CD4-positive, alpha-beta T cell treated with Interleukin-17A for 1 hour (primary cell): ENCODE measurements at regions not wholly inside any gene's neighbourhood (a gene's known extent, or its start where the extent isn't known, plus 50 kb on each side); places are given as distances from the start of the nearest gene placed in this dataset.

Experiments used
- DNase-seq: peaks from one replicate; pipeline ENCODE4 v3.0.0-alpha.2; 2020

DNA sequence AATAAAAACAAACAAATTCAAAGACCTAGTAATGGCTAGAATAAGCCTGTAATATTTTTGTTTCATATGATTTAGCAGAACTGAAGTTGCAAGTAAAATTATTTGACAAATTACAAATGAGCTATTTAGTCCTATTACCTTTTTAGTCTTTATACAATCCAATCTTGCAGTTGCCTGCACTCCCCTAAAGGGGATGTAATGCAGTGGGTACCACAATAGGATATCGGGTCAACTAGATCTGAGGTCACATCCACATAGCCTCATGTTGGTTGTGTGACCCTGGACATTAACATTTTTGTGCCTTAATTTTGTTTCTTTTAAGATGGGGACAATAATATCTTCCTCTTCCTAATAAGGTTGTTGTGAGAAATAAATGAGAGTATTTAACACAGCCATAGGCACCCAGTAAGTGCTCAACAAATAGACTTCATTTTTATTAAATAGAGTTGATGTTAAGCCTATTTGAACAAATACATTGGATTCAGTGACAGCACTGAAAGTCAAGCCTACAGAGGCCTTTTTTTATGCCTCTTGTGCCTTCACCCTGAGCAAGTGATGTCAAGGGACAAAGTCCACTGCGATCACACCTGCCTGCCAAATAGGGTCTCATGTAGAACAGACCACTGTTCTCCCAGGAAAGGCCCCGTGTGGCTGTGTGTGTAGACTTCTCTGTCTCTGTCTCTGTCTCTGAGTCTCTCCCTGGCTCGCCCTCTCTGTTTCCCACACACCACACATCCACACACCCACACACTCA, 124.8 kb downstream of the EVX1 start:
- no peak for DNase-seq

DNA sequence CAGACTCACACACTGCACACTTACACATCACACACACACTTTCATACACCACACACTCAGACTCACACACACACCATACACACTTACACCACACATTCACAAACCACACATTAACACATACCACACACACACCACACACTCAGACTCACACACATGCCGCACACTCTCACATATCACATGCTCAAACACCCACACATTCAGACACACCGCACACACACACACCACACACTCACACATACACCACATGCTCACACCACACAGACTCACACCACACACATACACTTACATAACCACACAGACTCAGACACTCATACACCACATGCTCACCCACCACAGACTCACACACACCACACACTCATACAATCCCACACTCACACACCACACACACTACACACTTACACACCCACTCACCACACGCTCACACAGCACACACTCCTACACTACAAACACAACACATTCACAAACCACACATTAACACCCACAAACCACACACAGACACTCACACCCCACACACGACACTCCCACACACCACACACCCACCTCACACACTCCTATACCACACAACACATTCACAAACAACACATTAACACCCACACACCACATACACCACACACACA, 125.4 kb downstream of the EVX1 start:
- DNase-seq = no peak

DNA sequence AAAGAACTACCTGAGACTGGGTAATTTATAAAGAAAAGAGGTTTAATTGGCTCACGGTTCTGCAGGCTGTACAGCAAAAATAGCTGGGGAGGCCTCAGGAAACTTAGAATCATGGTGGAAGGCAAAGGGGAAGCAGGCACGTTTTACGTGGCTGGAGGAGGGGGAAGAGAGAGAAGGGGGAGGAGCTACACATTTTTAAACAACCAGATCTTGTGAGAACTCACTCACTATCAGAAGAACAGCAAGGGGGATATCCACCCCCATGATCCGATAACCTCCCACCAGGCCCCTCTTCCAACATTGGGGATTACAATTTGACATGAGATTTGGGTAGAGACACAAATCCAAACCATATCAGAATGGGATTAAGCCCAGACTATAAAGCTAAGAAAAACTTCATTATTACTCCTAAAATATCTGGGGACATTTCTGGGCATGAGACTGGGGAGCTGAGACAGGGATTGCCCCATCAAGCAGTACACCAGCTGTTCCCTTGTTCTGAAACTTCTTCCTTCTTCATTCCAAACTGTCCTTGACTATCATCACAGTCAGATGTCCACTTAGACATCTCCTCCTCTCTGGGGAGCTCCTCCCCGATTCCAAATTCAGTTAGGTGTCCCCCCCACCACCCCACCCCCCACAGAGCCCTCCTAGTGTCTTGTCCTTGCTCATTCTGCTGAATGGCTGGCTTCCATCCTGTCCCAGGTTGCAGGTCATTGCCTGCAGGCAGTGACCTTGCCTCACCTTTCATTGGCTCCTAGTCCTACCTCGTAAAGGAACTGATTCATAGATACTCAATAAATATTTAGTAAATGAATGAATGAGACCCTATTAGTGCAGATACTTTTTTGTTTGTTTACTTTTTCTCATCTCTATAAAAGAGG, 132.6 kb downstream of the EVX1 start:
- DNase-seq = no peak

DNA sequence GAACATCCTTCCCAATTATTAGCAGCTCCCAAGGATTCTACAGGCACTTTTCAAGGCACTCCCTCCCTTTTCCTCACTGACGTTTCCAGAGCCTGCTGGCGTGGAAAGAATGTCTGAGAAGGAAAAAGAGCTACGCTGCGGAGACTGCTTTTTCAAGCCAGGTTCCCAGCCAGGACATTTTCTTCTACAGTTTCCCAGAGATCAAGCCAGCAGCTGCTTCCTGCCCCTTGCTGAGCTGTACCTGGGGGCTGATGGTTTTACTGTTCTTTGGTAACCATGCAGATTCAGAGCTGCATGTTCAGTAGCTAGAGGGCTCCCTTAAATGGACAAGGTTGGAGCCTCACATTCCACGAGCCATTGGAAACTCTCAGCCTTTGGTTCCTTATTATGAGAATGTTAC, 133.4 kb downstream of the EVX1 start:
- no peak for DNase-seq

DNA sequence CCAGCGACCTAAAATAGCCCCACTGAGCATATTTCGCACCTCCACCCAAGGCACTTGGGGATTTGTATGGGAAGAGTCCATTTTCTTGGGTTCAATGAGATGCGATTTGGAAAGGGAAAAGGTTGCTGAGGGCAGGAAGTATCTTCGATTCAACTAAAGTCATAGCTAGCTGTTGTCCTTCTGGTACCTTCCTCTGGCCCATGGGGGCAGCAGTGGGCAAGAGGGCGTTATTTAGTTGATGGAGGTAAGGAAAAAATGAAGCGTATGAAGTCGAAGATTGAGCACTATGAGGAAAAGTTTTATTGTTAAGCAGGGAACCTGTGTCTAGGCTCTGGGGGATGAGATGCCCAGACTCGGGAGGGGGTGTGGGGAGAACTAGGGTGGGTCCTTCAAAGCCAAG, 135.4 kb downstream of the EVX1 start:
- DNase-seq = no peak

DNA sequence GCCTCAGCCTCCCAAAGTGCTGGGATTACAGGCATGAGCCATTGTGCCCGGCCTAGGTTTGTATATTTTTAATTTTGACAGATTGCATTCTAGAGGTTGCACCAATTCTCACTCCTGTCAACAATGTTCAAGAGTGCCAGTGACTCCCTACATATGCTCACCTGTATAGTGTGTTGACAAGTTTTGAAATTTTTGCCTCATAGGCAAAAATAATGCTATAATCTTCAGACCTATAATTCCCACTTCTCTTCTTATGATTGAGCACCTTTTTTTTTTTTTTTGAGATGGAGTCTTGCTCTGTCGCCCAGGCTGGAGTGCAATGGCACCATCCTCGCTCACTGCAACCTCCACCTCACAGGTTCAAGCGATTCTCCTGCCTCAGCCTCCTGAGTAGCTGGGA, 139.7 kb downstream of the EVX1 start:
- no peak for DNase-seq

DNA sequence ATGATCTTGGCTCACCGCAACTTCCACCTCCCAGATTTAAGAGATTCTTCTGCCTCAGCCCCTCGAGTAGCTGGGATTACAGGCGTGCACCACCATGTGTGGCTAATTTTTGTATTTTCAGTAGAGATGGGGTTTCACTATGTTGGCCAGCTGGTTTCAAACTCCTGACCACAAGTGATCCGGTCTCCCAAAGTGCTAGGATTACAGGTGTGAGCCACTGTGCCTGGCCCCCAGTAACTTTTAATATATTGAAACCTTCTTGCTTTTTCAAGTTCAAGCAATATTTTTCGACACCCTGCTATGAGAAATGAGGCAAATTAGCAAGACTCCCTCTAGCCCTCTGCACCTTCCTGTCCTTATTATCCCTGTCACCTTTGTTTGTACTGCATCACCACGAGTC, 144.0 kb downstream of the EVX1 start:
- no peak for DNase-seq

DNA sequence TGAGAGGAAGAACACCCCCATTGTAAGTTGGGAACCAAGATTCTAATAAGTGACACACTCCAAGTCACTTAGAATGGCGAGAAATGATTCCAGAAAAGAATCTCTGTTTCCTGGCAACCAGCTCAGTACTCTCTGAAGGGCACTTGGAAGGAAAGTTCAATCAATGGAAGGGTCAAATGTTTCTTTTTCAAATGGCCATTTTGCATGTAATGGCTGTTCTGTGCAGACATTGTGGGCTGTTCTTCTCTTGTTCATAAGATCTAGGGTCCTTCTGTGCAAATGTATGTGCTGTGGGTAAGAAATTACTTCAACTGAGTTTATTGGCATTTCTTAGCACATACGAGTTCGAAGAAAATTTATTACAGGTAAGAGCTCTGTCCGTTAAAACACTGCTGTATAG, 145.3 kb downstream of the EVX1 start:
- no peak for DNase-seq

DNA sequence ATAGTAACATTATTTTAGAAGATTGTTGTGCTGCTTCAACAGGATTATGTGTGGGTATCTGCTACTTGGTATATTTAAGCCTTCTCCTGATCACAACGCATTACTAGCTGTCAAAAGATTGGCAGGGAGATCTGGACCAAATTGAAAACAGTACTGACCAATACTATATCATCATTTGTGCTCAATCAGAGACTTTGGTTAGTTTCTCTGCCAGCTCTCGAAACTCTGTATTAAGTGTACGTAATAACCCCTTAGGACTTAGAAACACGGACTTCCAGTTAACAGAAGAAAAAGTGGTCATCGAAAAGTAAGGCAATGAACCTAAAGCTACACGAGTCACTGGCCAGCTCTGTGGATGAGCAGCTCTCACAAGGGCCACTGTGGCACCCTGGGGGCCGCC, 146.0 kb downstream of the EVX1 start:
- DNase-seq = no peak

DNA sequence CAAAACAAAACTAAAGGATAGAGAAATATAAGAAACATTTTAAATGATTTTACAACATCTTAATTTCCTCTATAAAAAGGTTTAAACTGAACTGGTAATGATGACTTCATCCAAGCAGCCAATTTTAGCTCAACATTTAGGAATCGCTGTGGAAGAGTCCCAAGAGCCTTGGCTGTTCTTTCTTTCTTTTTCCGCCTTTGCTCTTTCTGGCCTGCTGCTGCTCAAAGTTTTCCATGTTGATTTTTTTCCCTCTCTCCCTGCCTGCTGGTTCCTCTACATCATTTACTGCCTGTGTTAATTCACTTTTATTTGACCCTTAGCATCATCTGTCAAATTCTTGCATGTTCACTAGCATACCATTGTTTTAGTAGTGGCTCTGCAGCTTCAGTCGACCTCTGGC, 146.9 kb downstream of the EVX1 start:
- DNase-seq = no peak

DNA sequence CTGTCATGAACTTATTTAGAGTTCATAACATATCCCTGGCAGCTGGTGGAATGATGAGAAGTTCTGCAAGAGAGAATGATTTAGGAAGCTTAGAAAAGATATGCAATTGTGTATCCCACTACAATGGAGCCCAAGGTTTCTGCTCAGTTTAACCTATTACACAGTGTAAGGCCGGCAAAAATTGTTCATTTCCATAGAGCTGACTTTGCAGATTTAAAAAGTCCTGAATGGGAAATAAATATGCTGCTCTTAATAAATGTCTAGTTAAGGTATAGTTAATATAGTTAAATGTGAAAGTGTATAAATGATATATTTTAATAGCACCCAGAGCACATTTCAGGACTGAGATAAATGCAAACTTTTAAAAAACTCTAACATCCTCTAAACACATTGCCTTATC, 149.9 kb downstream of the EVX1 start:
- DNase-seq = no peak

DNA sequence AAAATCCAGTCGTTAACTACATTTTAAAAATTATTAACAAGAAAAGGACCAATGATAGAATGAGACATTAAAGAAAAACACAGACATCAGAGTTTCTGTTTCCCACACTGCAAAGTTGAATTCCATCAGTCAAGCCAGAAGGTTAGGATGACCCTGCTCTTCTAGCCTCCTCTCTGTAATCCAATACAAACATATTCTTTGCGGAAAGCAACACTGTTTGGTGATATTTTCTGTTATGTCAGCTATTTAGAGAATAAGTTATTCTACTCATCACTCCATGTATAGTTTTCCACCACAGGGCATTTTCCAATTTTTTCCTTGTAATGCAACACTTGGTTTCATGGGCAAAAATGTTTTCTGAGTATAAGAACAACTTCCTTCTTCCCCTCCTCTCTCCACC, 152.3 kb downstream of the EVX1 start:
- DNase-seq = no peak

DNA sequence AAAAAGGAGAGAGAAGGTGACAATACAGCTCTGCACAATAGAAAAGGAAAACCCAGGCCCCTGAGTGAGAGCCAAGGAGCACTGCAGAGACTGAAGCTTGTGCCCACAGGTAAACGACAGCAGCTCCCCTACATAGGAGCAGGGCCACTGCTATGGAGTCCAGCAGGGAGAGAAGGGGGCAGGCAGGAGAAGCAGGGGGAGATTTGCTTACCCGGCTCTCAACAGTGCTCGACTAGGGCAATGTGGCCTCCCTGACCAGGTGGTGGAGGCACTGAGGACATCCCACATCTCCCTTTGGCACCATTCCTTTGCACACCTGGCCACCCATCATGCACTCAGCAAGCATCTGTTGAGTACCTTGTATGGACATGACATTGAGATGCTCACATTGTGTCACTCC, 153.0 kb downstream of the EVX1 start:
- DNase-seq = no peak

DNA sequence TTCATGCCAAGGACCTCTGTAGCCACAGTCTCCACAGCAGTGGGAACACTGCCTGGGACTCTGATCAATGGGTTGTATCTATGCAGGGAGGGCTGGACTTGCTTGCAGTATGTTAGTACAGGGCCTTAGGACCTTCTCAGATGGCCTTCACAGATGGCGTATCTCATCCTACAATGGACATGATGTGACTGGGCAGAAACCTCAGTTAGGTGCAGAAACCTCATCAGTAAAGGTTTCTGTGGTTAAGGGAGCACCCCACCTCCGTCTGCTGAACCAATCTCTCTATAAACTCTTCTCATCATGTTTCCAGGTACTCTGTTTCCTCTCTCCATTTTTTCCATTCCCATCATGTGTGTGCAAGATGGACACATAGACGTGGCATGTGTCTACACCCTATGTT, 154.9 kb downstream of the EVX1 start:
- DNase-seq = no peak

DNA sequence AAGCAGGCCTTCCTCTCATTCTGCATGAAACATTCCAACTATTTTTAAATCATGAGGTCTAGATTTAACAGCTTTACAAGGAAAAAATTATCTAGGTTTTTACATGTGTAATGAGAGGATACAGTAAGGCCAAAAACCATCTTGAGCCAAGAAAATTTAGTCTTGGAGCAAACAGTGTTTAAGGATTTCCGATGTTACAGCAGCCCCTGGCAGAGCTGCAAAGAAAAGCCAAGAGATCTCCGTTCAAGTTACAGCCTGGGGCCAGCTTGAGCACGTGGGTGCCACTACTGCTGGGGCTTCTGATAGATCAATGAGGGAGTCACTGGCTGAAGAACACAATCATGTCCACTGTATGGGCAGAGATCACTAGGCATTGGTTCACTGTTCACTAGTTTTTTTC, 156.2 kb downstream of the EVX1 start:
- no peak for DNase-seq

DNA sequence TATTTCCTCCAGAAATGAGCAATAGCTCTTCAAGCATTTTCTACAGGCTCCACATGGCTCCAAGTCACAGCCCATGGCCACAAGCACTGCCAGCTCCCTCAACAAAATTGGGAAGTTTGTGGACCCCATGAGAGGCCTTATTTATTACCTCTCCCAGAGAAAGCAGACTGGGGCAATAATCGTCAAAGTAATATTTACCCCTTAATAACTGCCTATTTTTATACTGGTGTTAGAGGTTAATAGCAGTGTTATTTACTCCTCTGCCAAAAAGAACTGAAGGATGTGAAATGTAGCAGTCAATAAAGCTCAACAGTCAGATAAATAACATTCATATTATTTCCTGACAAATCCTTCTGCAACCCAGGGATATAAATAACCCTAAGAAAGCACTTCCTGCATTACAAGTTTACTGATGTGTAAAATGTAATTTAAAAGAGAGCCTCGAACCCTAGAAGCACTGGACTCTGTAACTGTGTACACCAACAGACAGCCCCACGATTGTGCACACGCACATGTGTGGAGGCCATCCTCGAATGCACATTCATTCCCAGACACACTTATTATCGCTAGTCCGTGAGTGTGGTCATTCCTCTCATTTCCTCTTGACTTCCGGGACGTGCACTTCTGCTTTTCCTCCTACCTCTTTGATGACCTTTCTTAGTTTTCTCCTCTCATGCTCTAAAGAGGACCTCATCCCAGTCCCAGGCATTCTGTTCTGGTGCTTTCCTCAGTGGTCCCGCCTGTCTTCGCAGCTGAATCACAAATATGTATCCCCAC, 157.4 kb downstream of the EVX1 start:
- DNase-seq = no peak

DNA sequence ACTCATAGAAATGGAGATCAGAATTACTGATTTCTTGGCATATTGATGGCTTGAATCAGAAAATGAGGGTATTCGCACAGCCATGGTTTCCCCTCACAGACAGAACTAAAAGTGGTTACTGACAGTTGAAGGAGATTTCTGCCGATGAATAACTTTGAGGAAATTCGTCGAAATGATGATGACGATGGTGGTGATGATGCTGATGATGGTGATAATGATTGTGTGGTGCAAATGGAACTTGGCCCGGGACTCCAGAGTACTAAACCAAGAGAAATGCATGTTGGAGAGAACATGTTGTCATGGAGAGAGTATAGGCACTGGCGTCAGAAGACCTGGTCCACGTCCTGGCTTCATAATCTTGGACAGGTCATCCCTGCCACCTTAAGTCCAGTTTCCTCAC, 163.2 kb downstream of the EVX1 start:
- DNase-seq = no peak

DNA sequence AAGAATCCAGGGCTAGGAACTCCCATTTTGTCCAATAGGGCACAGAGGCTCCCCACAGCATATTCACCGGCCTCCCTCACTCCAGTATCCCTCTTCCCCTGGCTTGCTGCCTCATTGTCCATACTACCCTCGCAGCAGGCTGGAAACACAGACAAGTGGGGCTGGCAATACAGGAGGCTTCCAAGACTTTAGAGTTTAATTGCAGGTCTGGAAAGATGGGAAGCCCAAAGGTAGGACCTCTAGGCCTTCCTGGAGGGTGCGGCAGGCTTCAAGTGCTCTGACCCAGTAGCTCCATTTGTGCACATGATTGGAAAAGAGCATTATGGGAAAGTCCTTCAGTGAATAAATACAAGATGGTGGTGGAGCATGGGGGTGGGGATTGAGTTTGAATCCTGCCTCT, 166.7 kb downstream of the EVX1 start:
- no peak for DNase-seq

DNA sequence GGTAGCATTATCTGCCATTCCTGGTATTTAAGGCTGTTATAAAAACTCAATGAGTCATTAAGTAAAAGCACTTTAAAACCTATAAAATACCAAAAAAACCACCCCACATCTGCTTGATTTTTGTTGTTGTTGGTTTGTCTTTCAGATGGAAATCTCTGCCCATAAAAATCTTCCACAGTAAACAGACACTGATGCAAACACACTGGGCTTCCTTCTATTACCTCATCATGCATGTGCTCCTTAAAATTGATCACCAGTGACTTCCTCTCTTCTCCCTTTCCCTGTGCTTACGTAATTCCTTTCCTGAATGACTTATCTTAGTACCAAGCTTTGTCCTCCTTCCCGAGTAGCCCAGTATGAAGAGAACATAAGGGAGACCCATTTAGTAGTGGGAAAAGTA, 167.2 kb downstream of the EVX1 start:
- no peak for DNase-seq

DNA sequence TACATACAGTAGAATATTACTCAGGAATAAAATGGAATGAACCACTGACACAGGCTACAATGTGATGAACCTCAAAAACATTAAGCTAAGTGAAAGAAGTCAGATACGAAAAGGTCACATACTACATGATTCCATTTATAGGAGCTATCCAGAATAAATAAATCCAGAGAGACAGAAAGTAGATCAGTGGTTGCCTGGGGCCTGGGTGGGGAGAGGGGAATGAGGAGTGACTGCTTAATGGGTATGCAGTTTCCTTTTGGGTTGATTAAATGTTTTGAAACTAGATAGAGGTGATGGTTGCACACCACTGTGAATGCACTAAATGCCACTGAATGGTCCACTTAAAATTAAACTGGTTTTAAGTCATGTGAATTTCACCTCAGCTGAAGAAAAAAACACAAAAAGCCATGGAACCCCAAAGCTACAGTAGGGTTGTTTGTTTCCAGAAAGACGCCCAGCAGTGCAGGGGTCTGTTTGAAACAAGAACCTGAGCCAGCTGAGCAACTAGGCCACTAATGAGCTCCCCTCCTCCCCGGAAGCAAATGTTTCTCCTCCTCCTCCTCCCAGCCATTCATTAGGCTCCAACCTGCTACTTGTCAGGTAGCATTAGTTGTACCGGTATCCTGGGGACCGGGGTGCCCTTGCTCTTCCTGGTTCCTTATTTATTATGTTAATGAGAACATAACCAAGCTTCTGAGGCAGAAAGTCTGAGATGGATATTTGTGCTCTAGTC, 168.4 kb downstream of the EVX1 start:
- DNase-seq = no peak

DNA sequence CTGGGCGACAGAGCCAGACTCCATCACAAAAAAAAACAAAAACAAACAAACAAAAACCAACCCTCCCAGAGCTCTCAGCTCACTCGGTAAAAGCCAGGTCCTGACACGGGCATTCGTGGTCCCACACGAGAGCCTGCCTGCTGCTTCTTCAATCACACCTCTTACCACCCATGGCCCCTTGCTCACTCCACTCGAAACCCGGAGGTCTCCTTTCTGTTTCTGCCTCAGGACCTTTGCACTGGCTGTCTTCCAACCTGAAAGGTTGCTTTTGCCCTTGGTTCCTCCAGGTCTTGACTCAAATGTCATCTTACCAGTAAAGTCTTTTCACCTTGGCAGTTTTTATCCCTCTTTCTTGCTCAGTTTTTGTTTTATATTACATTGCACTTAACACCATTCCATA, 169.6 kb downstream of the EVX1 start:
- DNase-seq = no peak

DNA sequence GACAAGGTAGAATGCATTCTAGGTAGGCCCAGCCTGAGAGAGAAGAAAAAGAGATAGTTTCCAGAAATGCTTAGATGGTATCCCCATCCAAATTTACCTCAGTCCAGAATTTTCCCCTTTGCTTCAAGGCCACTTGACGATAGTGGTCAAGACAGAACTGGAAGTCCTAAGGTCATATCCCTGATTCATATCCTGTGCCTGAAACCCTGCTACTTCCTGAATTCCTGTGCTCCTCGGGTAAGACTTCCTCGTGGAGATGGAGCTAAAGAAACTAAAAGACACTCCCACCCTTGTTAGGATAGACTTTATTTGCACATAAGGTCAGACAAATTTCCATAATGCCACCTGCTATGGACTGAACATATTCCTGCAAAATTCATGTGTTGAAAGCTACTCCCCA, 175.9 kb downstream of the EVX1 start:
- DNase-seq = no peak
